ENCODE measurements at regions not wholly inside any gene's neighbourhood (a gene's known extent, or its start where the extent isn't known, plus 50 kb on each side); places are given as distances from the start of the nearest gene placed in this dataset.

- TF ChIP-seq POLR2A (IDR thresholded peaks at IDR 0.05; ENCODE audit: borderline replicate concordance, extremely low read depth, insufficient read depth, insufficient read length) (no peak), ATF3 (IDR thresholded peaks at IDR 0.05) (no peak), CTCF (IDR thresholded peaks at IDR 0.05 in 2 of 3, conservative IDR thresholded peaks at IDR 0.05 in 1 of 3; ENCODE audit: borderline replicate concordance in 1 of 3, insufficient read depth in 1 of 3, low read depth in 2 of 3, low read length in 2 of 3) (no peak), JUND (IDR thresholded peaks at IDR 0.05) (no peak), SP1 (IDR thresholded peaks at IDR 0.05; ENCODE audit: low read depth) (no peak), EZH2 (IDR thresholded peaks at IDR 0.05) (no peak), EGR1 (IDR thresholded peaks at IDR 0.05; ENCODE audit: low read depth) (no peak), ZBTB33 (IDR thresholded peaks at IDR 0.05; ENCODE audit: extremely low read depth, insufficient replicate concordance, low read length) (no peak)
Observed at GRCh38 chr12:80025638-80026037, 73.7 kb upstream of the OTOGL start.
